ENCODE measurements at regions not wholly inside any gene's neighbourhood (a gene's known extent, or its start where the extent isn't known, plus 50 kb on each side); places are given as distances from the start of the nearest gene placed in this dataset.
A peak's percentile ranks its signal among the peaks of the same experiment; 100 is the strongest.
"Not testable (repeated sequence)": the region's sequence is repeated elsewhere in the genome, so short reads cannot be mapped to it uniquely, and the experiment has no call there.

GRCh38 chrX:66728818-66729271 lies 90.0 kb upstream of the EDA2R start:
- peak; percentile 40 for DNase-seq
- intact Hi-C loops (cut with DNase I): no loop called here
- peak; percentile 68 for ATAC-seq (ENCODE audit: poor library complexity)

GRCh38 chrX:66717926-66718325 lies 79.0 kb upstream of the EDA2R start:
- no peak for DNase-seq
- intact Hi-C loops (cut with DNase I): no loop called here
- no peak for ATAC-seq (ENCODE audit: poor library complexity)

GRCh38 chrX:66698273-66699204 lies 59.7 kb upstream of the EDA2R start:
- DNase-seq: no peak
- ATAC-seq (ENCODE audit: poor library complexity): no peak
- intact Hi-C loops (cut with DNase I): no loop called here

GRCh38 chrX:66692512-66692911 lies 53.6 kb upstream of the EDA2R start:
- DNase-seq; ATAC-seq (ENCODE audit: poor library complexity); intact Hi-C loops (cut with DNase I): not testable (repeated sequence)

Measured in Right ventricle myocardium superior (tissue), 1 donor.